Upper lobe of left lung (tissue), 6 donors: ENCODE measurements at regions not wholly inside any gene's neighbourhood (a gene's known extent, or its start where the extent isn't known, plus 50 kb on each side); places are given as distances from the start of the nearest gene placed in this dataset.

ENCODE experiments used
- ATAC-seq, 2 donors: fragments of 200-7000 bp; cut with Tn5 transposase; one replicate each; pipeline ENCODE4 v1.9.1; 2022; ENCODE audit warnings: mild to moderate bottlenecking in 2 of 2, moderate library complexity in 2 of 2; ENCODE audit not compliant: low FRiP score in 2 of 2
- DNase-seq, 2 donors: peaks; one replicate each; pipeline ENCODE4 v3.0.0-alpha.2; 2019 to 2020
- H3K27ac ChIP-seq, 4 donors: fragments of 200-600 bp; sonication (generic); one replicate each; pipeline ENCODE4 v1.5.1; 2016 to 2019
- H3K27me3 ChIP-seq, 4 donors: fragments of 200-600 bp; sonication (generic); one replicate each; pipeline ENCODE4 v1.5.1; 2017 to 2019
- H3K36me3 ChIP-seq, 4 donors: fragments of 200-600 bp; sonication (generic); one replicate each; pipeline ENCODE4 v1.5.1; 2016 to 2019
- H3K4me1 ChIP-seq, 4 donors: fragments of 200-600 bp; sonication (generic); one replicate each; pipeline ENCODE4 v1.5.1; 2018 to 2019
- H3K4me3 ChIP-seq, 4 donors: fragments of 200-600 bp; sonication (generic); one replicate each; pipeline ENCODE4 v1.5.1; 2017 to 2019; ENCODE audit warnings: mild to moderate bottlenecking in 2 of 4, moderate library complexity in 1 of 4
- H3K9me3 ChIP-seq, 4 donors: fragments of 200-600 bp; sonication (generic); one replicate each; pipeline ENCODE4 v1.5.1; 2018 to 2019
- CTCF ChIP-seq, 6 experiments: fragments of 450-650 bp in 4 of 6; fragments of 200-600 bp in 2 of 6; sonication (generic) in 2 of 6; IDR thresholded peaks; one replicate each; pipeline ENCODE4 v1.5.1; 2016 to 2019; ENCODE audit warnings: antibody characterized with exemption in 6 of 6
- EP300 ChIP-seq, 4 donors: sonication (generic); formaldehyde crosslinking; IDR thresholded peaks; one replicate each; pipeline ENCODE4 v1.5.1; 2017; ENCODE audit warnings: antibody characterized with exemption in 4 of 4, control low read depth in 2 of 4
- POLR2A ChIP-seq, 4 donors: fragments of 450-650 bp; IDR thresholded peaks; one replicate each; pipeline ENCODE4 v1.5.1; 2016 to 2017; ENCODE audit warnings: antibody characterized with exemption in 4 of 4, mild to moderate bottlenecking in 2 of 4
- POLR2AphosphoS5 ChIP-seq, 2 donors: sonication (generic); formaldehyde crosslinking; IDR thresholded peaks; one replicate each; pipeline ENCODE4 v1.5.1; 2017; ENCODE audit warnings: antibody characterized with exemption in 2 of 2
- WGBS, 2 donors: methylation state at CpG; one replicate each; pipeline ENCODE4 v1.1.5; 2017 to 2018; 5-methylcytosine and 5-hydroxymethylcytosine counted together
- donor health status: DM: no; HTN: no; CAD: no; lungs with moderate emphysema.
- donor health status: DM: no; HTN: yes; CAD: no; lungs with severe emphysema.

GRCh38 chrX:129230168-129230567 lies 293.1 kb downstream of the SMARCA1 start:
- ATAC-seq (no peak), DNase-seq (no peak)
- H3K36me3 ChIP-seq, result no peaks in the 10 kb centered on the region
- no peak overlapping the region for H3K4me3 ChIP-seq
- no peaks in the 10 kb centered on the region for H3K9me3 ChIP-seq
- H3K4me1 ChIP-seq, result no peaks in the 10 kb centered on the region
- 71 to 83% methylated on average over 1 of the region's 1 CpG for WGBS, 2 donors
- H3K27ac ChIP-seq, result no peak overlapping the region
- no peaks in the 10 kb centered on the region for H3K27me3 ChIP-seq
- TF ChIP-seq POLR2A (IDR thresholded peaks at IDR 0.05) (no peak), EP300 (IDR thresholded peaks at IDR 0.05) (no peak), POLR2AphosphoS5 (IDR thresholded peaks at IDR 0.05) (no peak), CTCF (IDR thresholded peaks at IDR 0.05) (no peak)

DNA sequence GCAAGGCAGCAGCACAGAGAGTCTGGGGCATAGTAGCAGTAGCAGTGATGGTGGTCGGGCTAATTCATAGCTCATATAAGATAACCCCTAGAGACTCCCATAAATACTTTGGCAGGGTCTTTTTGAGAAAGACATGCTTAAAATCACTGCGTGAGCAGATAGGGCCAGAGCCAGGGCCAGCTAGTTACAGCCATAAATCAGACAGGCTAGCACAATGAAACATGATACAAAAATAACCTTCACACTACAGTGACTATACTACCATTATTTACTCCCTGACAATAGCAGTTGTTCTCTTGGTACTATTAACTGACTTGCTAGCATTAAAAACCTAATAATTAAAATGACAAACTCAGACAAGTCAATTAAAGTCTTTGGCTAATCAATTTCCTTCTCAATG lies 295.9 kb downstream of the SMARCA1 start:
- no peaks in the 10 kb centered on the region for H3K36me3 ChIP-seq
- no peak for DNase-seq
- no peak for ATAC-seq
- H3K4me1 ChIP-seq, result no peaks in the 10 kb centered on the region
- H3K9me3 ChIP-seq, result no peaks in the 10 kb centered on the region
- no peak overlapping the region for H3K27ac ChIP-seq
- no peak overlapping the region for H3K4me3 ChIP-seq
- TF ChIP-seq POLR2A (IDR thresholded peaks at IDR 0.05) (no peak), CTCF (IDR thresholded peaks at IDR 0.05) (no peak), POLR2AphosphoS5 (IDR thresholded peaks at IDR 0.05) (no peak), EP300 (IDR thresholded peaks at IDR 0.05) (no peak)
- no peaks in the 10 kb centered on the region for H3K27me3 ChIP-seq
- 76 to 100% methylated on average over 1 to 2 of the region's 2 CpGs for WGBS, 2 donors

GRCh38 chrX:129193357-129193756 lies 329.9 kb downstream of the SMARCA1 start:
- DNase-seq (no peak), ATAC-seq (no peak)
- TF ChIP-seq EP300 (IDR thresholded peaks at IDR 0.05) (no peak), CTCF (IDR thresholded peaks at IDR 0.05) (no peak), POLR2AphosphoS5 (IDR thresholded peaks at IDR 0.05) (no peak), POLR2A (IDR thresholded peaks at IDR 0.05) (no peak)
- H3K27ac ChIP-seq, result no peak overlapping the region
- no peaks in the 10 kb centered on the region for H3K36me3 ChIP-seq
- WGBS, 2 donors, result 50 to 88% methylated on average over 4 of the region's 4 CpGs
- H3K27me3 ChIP-seq, result no peaks in the 10 kb centered on the region
- H3K4me1 ChIP-seq, result no peaks in the 10 kb centered on the region
- H3K4me3 ChIP-seq, result no peak overlapping the region
- no peaks in the 10 kb centered on the region for H3K9me3 ChIP-seq

DNA sequence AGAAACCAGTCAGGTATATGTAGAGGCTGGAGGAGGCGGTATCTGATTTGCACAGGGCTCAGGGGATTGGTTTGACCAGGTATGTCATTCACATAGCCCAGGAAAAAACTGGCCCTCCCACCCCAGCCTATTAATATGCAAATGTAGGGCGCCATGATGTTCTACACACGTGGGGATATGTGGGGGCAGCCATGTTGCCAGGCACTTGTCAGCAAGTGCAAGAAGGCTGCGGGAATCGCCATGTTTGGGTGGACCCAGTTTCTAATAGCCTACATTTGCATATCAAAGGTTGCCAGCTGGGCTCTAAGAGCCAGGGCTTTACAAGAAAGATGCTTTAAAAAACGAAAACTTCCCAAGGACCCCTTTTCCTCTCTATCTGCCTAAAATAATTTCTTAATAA lies 335.1 kb downstream of the SMARCA1 start:
- Histone ChIP-seq H3K36me3 (no peaks in the 10 kb centered on the region), H3K4me3 (no peak overlapping the region), H3K9me3 (no peaks in the 10 kb centered on the region), H3K27me3 (no peaks in the 10 kb centered on the region), H3K27ac (no peak overlapping the region), H3K4me1 (no peaks in the 10 kb centered on the region)
- WGBS, 2 donors, result 53 to 68% methylated on average over 5 to 6 of the region's 6 CpGs
- ATAC-seq (no peak), DNase-seq (no peak)
- TF ChIP-seq POLR2AphosphoS5 (IDR thresholded peaks at IDR 0.05), result no peak
- no peak for TF ChIP-seq POLR2A (IDR thresholded peaks at IDR 0.05)
- TF ChIP-seq EP300 (IDR thresholded peaks at IDR 0.05), result no peak
- TF ChIP-seq CTCF (IDR thresholded peaks at IDR 0.05), result no peak

GRCh38 chrX:129176710-129177109 lies 346.6 kb downstream of the SMARCA1 start:
- Histone ChIP-seq H3K4me1 (no peaks in the 10 kb centered on the region), H3K36me3 (no peaks in the 10 kb centered on the region)

More at GRCh38 chrX:129176710-129177109, 346.6 kb downstream of the SMARCA1 start:
- Histone ChIP-seq H3K27me3 (no peaks in the 10 kb centered on the region), H3K9me3 (no peaks in the 10 kb centered on the region), H3K27ac (no peak overlapping the region), H3K4me3 (no peak overlapping the region)
- TF ChIP-seq POLR2AphosphoS5 (IDR thresholded peaks at IDR 0.05) (no peak), EP300 (IDR thresholded peaks at IDR 0.05) (no peak), POLR2A (IDR thresholded peaks at IDR 0.05) (no peak)
- ATAC-seq, result no peak
- DNase-seq, result no peak
